OCI-LY7 (cell line): ENCODE measurements at regions not wholly inside any gene's neighbourhood (a gene's known extent, or its start where the extent isn't known, plus 50 kb on each side); places are given as distances from the start of the nearest gene placed in this dataset.

ENCODE experiments used
- CTCF ChIP-seq: fragments of 200-600 bp; sonication (generic); conservative IDR thresholded peaks from 2 replicates; pipeline ENCODE4 v1.5.1; 2014; ENCODE audit warnings: mild to moderate bottlenecking, antibody characterized with exemption, low read length, moderate library complexity, mixed read lengths
- EZH2phosphoT487 ChIP-seq: fragments of 200-600 bp; sonication (generic); IDR thresholded peaks from 2 replicates; pipeline ENCODE4 v1.6.1; 2018; ENCODE audit warnings: low read depth, borderline replicate concordance, mild to moderate bottlenecking, mixed run types, antibody characterized with exemption, low read length, moderate library complexity, mixed read lengths

GRCh38 chr2:196259507-196260481 is 88.4 kb upstream of the STK17B start:
- no peak for TF ChIP-seq CTCF
- TF ChIP-seq EZH2phosphoT487, result no peak
